Neural crest cell (in vitro differentiated cells): ENCODE measurements at regions not wholly inside any gene's neighbourhood (a gene's known extent, or its start where the extent isn't known, plus 50 kb on each side); places are given as distances from the start of the nearest gene placed in this dataset.
"Not testable (repeated sequence)": the region's sequence is repeated elsewhere in the genome, so short reads cannot be mapped to it uniquely, and the experiment has no call there.

ENCODE experiments used
- DNase-seq: peaks from one replicate; pipeline ENCODE4 v3.0.0; 2021; ENCODE audit warnings: low read depth, mixed read lengths, low spot score
- H3K27ac Mint-ChIP-seq: one replicate; pipeline ENCODE4 v1.8.0; 2021; ENCODE audit warnings: mild to moderate bottlenecking, mixed read lengths; ENCODE audit not compliant: unreplicated experiment
- H3K27me3 Mint-ChIP-seq: 2 replicates; pipeline ENCODE4 v1.8.0; 2021; ENCODE audit warnings: low read depth, mild to moderate bottlenecking, mixed read lengths
- H3K36me3 Mint-ChIP-seq: 2 replicates; pipeline ENCODE4 v1.8.0; 2021; ENCODE audit warnings: low read depth, mild to moderate bottlenecking, mixed read lengths
- H3K4me1 Mint-ChIP-seq: 2 replicates; pipeline ENCODE4 v1.8.0; 2021; ENCODE audit warnings: mixed read lengths
- H3K4me3 Mint-ChIP-seq: one replicate; pipeline ENCODE4 v1.8.0; 2021; ENCODE audit warnings: mild to moderate bottlenecking, mixed read lengths
- H3K9me3 Mint-ChIP-seq: 2 replicates; pipeline ENCODE4 v1.8.0; 2021; ENCODE audit warnings: mixed read lengths
- TF ChIP-seq, protein P1 (sequence below): fragments of 200-600 bp; sonication (generic); conservative IDR thresholded peaks from 2 replicates; pipeline ENCODE4 v1.5.0; 2021; ENCODE audit warnings: antibody characterized with exemption, mild to moderate bottlenecking

GRCh38 chr12:34217660-34218059 lies 195.4 kb downstream of the ALG10 start:
- no peak overlapping the region for H3K4me3 Mint-ChIP-seq
- H3K36me3 Mint-ChIP-seq = peaks cover 10% of the 10 kb centered on the region
- H3K27me3 Mint-ChIP-seq = no peaks in the 10 kb centered on the region
- H3K27ac Mint-ChIP-seq = no peak overlapping the region
- no peaks in the 10 kb centered on the region for H3K4me1 Mint-ChIP-seq
- TF ChIP-seq, protein P1, sequence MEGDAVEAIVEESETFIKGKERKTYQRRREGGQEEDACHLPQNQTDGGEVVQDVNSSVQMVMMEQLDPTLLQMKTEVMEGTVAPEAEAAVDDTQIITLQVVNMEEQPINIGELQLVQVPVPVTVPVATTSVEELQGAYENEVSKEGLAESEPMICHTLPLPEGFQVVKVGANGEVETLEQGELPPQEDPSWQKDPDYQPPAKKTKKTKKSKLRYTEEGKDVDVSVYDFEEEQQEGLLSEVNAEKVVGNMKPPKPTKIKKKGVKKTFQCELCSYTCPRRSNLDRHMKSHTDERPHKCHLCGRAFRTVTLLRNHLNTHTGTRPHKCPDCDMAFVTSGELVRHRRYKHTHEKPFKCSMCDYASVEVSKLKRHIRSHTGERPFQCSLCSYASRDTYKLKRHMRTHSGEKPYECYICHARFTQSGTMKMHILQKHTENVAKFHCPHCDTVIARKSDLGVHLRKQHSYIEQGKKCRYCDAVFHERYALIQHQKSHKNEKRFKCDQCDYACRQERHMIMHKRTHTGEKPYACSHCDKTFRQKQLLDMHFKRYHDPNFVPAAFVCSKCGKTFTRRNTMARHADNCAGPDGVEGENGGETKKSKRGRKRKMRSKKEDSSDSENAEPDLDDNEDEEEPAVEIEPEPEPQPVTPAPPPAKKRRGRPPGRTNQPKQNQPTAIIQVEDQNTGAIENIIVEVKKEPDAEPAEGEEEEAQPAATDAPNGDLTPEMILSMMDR = no peak
- H3K9me3 Mint-ChIP-seq = peaks cover 5% of the 10 kb centered on the region
- no peak for DNase-seq

DNA sequence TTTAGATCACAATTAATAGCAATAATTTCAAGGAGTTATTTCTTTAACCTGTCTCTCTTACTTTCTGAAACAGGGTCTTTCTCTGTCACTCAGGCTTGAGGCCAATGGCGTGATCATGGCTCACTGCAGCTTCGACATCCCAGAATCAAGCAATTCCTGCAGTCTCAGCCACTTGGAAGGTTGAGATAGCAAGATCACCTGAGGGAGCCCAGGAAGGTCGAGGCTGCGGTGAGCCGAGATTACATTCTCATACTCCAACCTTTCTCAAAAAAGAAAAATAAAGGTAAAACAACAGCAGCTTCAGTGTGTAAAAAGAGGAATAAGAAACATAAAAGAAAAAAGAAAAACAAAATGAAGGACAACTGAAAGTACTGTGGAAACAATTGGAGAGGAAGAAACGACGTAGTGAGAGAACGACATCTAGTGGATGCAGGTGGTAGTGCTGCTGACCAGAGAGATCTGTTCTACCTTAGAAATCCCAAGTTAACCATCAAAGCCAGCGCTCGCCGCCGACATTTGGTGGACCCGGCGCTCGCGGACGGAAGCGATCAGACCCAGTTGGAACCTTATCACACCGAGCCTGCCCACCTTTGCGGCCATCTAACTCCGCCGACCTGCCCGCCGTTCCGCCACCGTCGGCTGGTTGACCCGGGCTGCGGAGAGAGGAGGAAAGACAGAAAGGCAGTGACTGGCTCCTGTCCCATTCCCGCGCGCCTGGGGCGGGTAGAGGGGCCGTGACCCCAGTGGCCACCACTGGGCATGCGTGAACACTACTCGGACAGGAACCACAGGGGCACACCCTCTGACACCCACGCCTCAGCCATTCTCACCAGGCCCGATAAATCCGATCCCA lies 196.1 kb downstream of the ALG10 start:
- peaks cover 10% of the 10 kb centered on the region for H3K36me3 Mint-ChIP-seq
- peaks cover 5% of the 10 kb centered on the region for H3K9me3 Mint-ChIP-seq
- H3K4me1 Mint-ChIP-seq = no peaks in the 10 kb centered on the region
- no peak overlapping the region for H3K4me3 Mint-ChIP-seq
- peak; percentile 20 for DNase-seq
- no peak overlapping the region for H3K27ac Mint-ChIP-seq
- TF ChIP-seq, protein P1 = peak; percentile 77
- no peaks in the 10 kb centered on the region for H3K27me3 Mint-ChIP-seq

- H3K36me3 Mint-ChIP-seq = peaks cover 10% of the 10 kb centered on the region
Observed at GRCh38 chr12:34219046-34219770, 196.9 kb downstream of the ALG10 start.

DNA sequence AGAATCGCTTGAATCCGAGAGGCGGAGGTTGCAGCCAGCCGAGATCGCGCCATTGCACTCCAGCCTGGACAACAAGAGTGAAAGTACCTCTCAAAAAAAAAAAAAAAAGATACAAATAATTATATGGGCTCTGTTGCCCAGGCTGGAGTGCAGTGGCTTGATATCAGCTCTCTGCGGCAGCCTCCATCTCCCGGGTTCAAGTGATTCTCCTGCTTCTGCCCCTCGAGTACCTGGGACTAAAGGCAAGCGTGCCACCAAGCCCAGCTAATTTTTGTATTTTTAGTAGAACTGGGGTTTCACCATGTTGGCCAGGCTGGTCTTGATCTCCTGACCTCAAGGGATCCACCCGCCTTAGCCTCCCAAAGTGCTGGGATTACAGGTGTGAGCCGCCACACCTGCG lies 197.8 kb downstream of the ALG10 start:
- not testable (repeated sequence) for DNase-seq, H3K36me3 Mint-ChIP-seq, H3K27me3 Mint-ChIP-seq, H3K27ac Mint-ChIP-seq, H3K4me3 Mint-ChIP-seq, H3K9me3 Mint-ChIP-seq, H3K4me1 Mint-ChIP-seq

More at GRCh38 chr12:34219046-34219770, 196.9 kb downstream of the ALG10 start:
- Mint-ChIP-seq H3K27me3 (no peaks in the 10 kb centered on the region), H3K9me3 (peaks cover 5% of the 10 kb centered on the region), H3K4me3 (no peak overlapping the region), H3K4me1 (no peaks in the 10 kb centered on the region), H3K27ac (no peak overlapping the region)
- no peak for DNase-seq
- TF ChIP-seq, protein P1 = no peak

- H3K36me3 Mint-ChIP-seq = peaks cover 3% of the 10 kb centered on the region
- H3K4me3 Mint-ChIP-seq = no peak overlapping the region
- no peak overlapping the region for H3K27ac Mint-ChIP-seq
- peaks cover 11% of the 10 kb centered on the region for H3K9me3 Mint-ChIP-seq
- no peaks in the 10 kb centered on the region for H3K27me3 Mint-ChIP-seq
- no peaks in the 10 kb centered on the region for H3K4me1 Mint-ChIP-seq
- DNase-seq = no peak
- TF ChIP-seq, protein P1 = no peak
Observed at GRCh38 chr12:34223640-34224039, 201.3 kb downstream of the ALG10 start.

DNA sequence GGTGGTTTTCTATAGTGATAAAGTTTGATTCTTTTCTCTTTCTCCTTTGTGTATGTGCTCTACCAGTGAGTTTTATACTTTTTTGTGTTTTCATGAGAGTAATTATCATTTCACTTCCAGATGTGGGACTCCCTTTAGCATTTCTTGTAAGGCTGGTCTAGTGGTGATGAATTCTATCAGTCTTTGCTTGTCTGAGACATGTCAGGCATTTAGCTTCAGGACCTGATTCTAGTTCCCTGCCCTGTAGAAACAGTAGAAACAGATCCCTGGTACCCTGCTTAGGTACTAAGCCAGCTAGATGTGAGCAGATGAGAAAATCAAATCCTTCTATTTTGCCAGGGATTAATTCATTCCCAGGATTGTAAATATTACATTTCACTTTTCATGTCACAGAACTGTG lies 203.7 kb downstream of the ALG10 start:
- not testable (repeated sequence) for H3K36me3 Mint-ChIP-seq, DNase-seq, H3K4me1 Mint-ChIP-seq, H3K27me3 Mint-ChIP-seq, H3K4me3 Mint-ChIP-seq, H3K27ac Mint-ChIP-seq
- H3K9me3 Mint-ChIP-seq = peaks cover 17% of the 10 kb centered on the region

- H3K27me3 Mint-ChIP-seq, H3K4me3 Mint-ChIP-seq, H3K4me1 Mint-ChIP-seq, H3K27ac Mint-ChIP-seq, DNase-seq, H3K36me3 Mint-ChIP-seq: not testable (repeated sequence)
- peaks cover 17% of the 10 kb centered on the region for H3K9me3 Mint-ChIP-seq
Observed at GRCh38 chr12:34228046-34228445, 205.8 kb downstream of the ALG10 start.

DNA sequence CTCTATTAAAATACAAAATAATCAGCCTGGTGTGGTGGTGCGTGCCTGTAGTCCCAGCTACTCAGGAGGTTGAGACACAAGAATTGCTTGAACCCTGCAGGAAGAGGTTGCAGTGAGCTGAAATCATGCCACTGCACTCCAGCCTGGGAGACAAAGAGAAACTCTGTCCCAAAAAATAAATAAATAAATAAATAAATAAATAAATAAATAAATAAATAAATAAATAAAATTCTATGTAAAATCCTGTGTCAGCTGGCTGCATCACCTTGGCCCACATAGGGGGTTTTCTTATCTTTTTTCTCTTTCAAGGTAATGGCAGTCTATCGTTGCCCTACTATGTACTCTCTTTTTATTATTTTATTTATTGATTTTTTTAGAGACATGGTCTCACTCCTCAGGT lies 206.7 kb downstream of the ALG10 start:
- H3K4me3 Mint-ChIP-seq, H3K27me3 Mint-ChIP-seq, H3K27ac Mint-ChIP-seq, H3K4me1 Mint-ChIP-seq, DNase-seq, H3K36me3 Mint-ChIP-seq: not testable (repeated sequence)
- peaks cover 24% of the 10 kb centered on the region for H3K9me3 Mint-ChIP-seq
